SK-N-SH (cell line): ENCODE measurements at regions not wholly inside any gene's neighbourhood (a gene's known extent, or its start where the extent isn't known, plus 50 kb on each side); places are given as distances from the start of the nearest gene placed in this dataset.

Experiments used
- CTCF ChIA-PET: fragments of 300-600, 350-600 bp; formaldehyde crosslinking; extraction: SDS; loops from one replicate; lab custom pipeline; 2021; lab: Yijun Ruan, JAX
- POLR2A ChIA-PET: fragments of 350-600 bp; sonication (Branson Sonifier 250); formaldehyde crosslinking; extraction: SDS; loops from one replicate; lab custom pipeline; 2020; ENCODE audit warnings: antibody characterized with exemption, inconsistent platforms; lab: Yijun Ruan, JAX
- DNase-seq: peaks from one replicate; pipeline ENCODE4 v3.0.0; 2012
- H2AFZ ChIP-seq: fragments of 200-600 bp; sonication (generic); 2 replicates; pipeline ENCODE4 v1.8.1; 2016; ENCODE audit warnings: antibody characterized with exemption, mild to moderate bottlenecking, low read depth
- H3F3A ChIP-seq: fragments of 200-600 bp; sonication (generic); replicated peaks from 2 replicates; pipeline ENCODE3; 2016; ENCODE audit warnings: antibody characterized with exemption, mild to moderate bottlenecking; ENCODE audit not compliant: insufficient read depth
- H3K27ac ChIP-seq, 2 experiments: fragments of 200-500 bp in 1 of 2; fragments of 200-600 bp in 1 of 2; sonication (Bioruptor generic) in 1 of 2; sonication (generic), shearing (Covaris generic) in 1 of 2; 2 replicates each; pipeline versions ENCODE4 v1.5.1 to v1.6.1; 2014 to 2016; ENCODE audit warnings: low read depth in 2 of 2, inconsistent platforms in 1 of 2, low read length in 1 of 2, mild to moderate bottlenecking in 1 of 2, mixed read lengths in 1 of 2
- H3K27me3 ChIP-seq: fragments of 200-600 bp; sonication (generic), shearing (Covaris generic); 2 replicates; pipeline ENCODE4 v1.6.1; 2016; ENCODE audit warnings: mixed run types; ENCODE audit not compliant: insufficient read depth
- H3K36me3 ChIP-seq, 2 experiments: fragments of 200-500 bp in 1 of 2; fragments of 200-600 bp in 1 of 2; sonication (Bioruptor generic) in 1 of 2; sonication (generic) in 1 of 2; replicated peaks in 1 of 2; 2 replicates each; pipeline versions ENCODE3 to v1.5.1; 2014 to 2016; ENCODE audit warnings: low read length in 1 of 2, mild to moderate bottlenecking in 1 of 2; ENCODE audit not compliant: insufficient read depth in 2 of 2, control insufficient read depth in 1 of 2
- H3K4me1 ChIP-seq, 2 experiments: fragments of 200-500 bp in 1 of 2; fragments of 200-600 bp in 1 of 2; sonication (Bioruptor generic) in 1 of 2; sonication (generic), shearing (Covaris generic) in 1 of 2; 2 replicates each; pipeline versions ENCODE4 v1.5.1 to v1.6.1; 2014 to 2016; ENCODE audit warnings: low read depth in 1 of 2, low read length in 1 of 2, mixed run types in 1 of 2; ENCODE audit not compliant: insufficient read depth in 2 of 2, control insufficient read depth in 1 of 2
- H3K4me2 ChIP-seq: fragments of 200-600 bp; sonication (generic), shearing (Covaris generic); 2 replicates; pipeline ENCODE4 v1.6.1; 2017; ENCODE audit warnings: mixed run types
- H3K4me3 ChIP-seq, 2 experiments: fragments of 200-500 bp in 1 of 2; fragments of 200-600 bp in 1 of 2; sonication (Bioruptor generic) in 1 of 2; sonication (generic), shearing (Covaris generic) in 1 of 2; 2 replicates each; pipeline versions ENCODE4 v1.5.1 to v1.8.1; 2014 to 2016; ENCODE audit warnings: low read depth in 2 of 2, inconsistent platforms in 1 of 2, low read length in 1 of 2, mild to moderate bottlenecking in 1 of 2, mixed read lengths in 1 of 2, moderate library complexity in 1 of 2
- H3K79me2 ChIP-seq: fragments of 200-600 bp; sonication (generic); 2 replicates; pipeline ENCODE4 v1.8.1; 2017; ENCODE audit warnings: mild to moderate bottlenecking; ENCODE audit not compliant: insufficient read depth
- H3K9ac ChIP-seq: fragments of 200-600 bp; sonication (generic); 2 replicates; pipeline ENCODE4 v1.6.1; 2017; ENCODE audit warnings: mixed run types
- H3K9me2 ChIP-seq: fragments of 200-600 bp; sonication (generic); 2 replicates; pipeline ENCODE4 v1.6.1; 2017; ENCODE audit warnings: mixed run types
- H3K9me3 ChIP-seq: fragments of 200-600 bp; sonication (generic); 2 replicates; pipeline ENCODE4 v1.6.1; 2017; ENCODE audit warnings: mixed run types, mild to moderate bottlenecking, moderate library complexity
- H4K20me1 ChIP-seq: fragments of 200-600 bp; sonication (generic); 2 replicates; pipeline ENCODE4 v1.6.1; 2017; ENCODE audit warnings: mild to moderate bottlenecking, mixed run types; ENCODE audit not compliant: insufficient read depth
- CHD2 ChIP-seq: fragments of 150-350 bp; IDR thresholded peaks from 2 replicates; pipeline ENCODE4 v1.6.1; 2018; ENCODE audit warnings: low read length; ENCODE audit not compliant: partially characterized antibody
- EP300 ChIP-seq, 2 experiments: IDR thresholded peaks; 2 replicates each; pipeline versions ENCODE4 v1.4.0 to v1.6.1; 2012; ENCODE audit warnings: borderline replicate concordance in 1 of 2, low read depth in 1 of 2, low read length in 1 of 2
- EZH2phosphoT487 ChIP-seq: fragments of 200-600 bp; sonication (generic); IDR thresholded peaks from 2 replicates; pipeline ENCODE4 v1.6.1; 2017; ENCODE audit warnings: low read depth, mixed run types, mild to moderate bottlenecking, antibody characterized with exemption, moderate library complexity, borderline replicate concordance
- FOSL2 ChIP-seq: IDR thresholded peaks from 2 replicates; pipeline ENCODE4 v1.4.0; 2012; ENCODE audit warnings: low read depth, mild to moderate bottlenecking, moderate library complexity, borderline replicate concordance
- FOXJ3 ChIP-seq: sonication (generic); formaldehyde crosslinking; IDR thresholded peaks from 2 replicates; pipeline ENCODE4 v1.5.1; 2020; ENCODE audit warnings: mild to moderate bottlenecking, missing genetic modification reagents
- GABPA ChIP-seq: IDR thresholded peaks from 2 replicates; pipeline ENCODE4 v1.4.0; 2012; ENCODE audit warnings: low read depth, mild to moderate bottlenecking
- MEF2A ChIP-seq: IDR thresholded peaks from 2 replicates; pipeline ENCODE4 v1.4.0; 2012; ENCODE audit warnings: low read depth, borderline replicate concordance
- MXI1 ChIP-seq: IDR thresholded peaks from 2 replicates; pipeline ENCODE4 v1.6.1; 2012; ENCODE audit warnings: mild to moderate bottlenecking, low read depth, low read length, improper control_type of control experiment
- RAD21 ChIP-seq: IDR thresholded peaks from 2 replicates; pipeline ENCODE4 v1.6.1; 2012; ENCODE audit warnings: mild to moderate bottlenecking, low read length
- RFX5 ChIP-seq: IDR thresholded peaks from 2 replicates; pipeline ENCODE4 v1.6.1; 2012; ENCODE audit warnings: mild to moderate bottlenecking, improper control_type of control experiment, low read length
- SIN3A ChIP-seq: IDR thresholded peaks from 2 replicates; pipeline ENCODE4 v1.6.1; 2012; ENCODE audit warnings: low read depth, mild to moderate bottlenecking, low read length, moderate library complexity, borderline replicate concordance
- SMC3 ChIP-seq: IDR thresholded peaks from 2 replicates; pipeline ENCODE4 v1.6.1; 2012; ENCODE audit warnings: low read depth, low read length, improper control_type of control experiment
- TAF1 ChIP-seq: IDR thresholded peaks from 2 replicates; pipeline ENCODE4 v1.6.1; 2012; ENCODE audit warnings: low read depth, mild to moderate bottlenecking, low read length, moderate library complexity, borderline replicate concordance
- TCF12 ChIP-seq: IDR thresholded peaks from 2 replicates; pipeline ENCODE4 v1.4.0; 2012
- TEAD4 ChIP-seq: IDR thresholded peaks from 2 replicates; pipeline ENCODE4 v1.4.0; 2012; ENCODE audit warnings: mild to moderate bottlenecking, borderline replicate concordance; ENCODE audit not compliant: insufficient read depth
- WGBS: methylation state at CpG from one replicate; pipeline ENCODE4 v1.1.6; 2017; ENCODE audit warnings: low lambda C conversion rate; 5-methylcytosine and 5-hydroxymethylcytosine counted together
- TF ChIP-seq, protein P1 (sequence below): fragments of 200-600 bp; sonication (generic); IDR thresholded peaks from 2 replicates; pipeline ENCODE4 v1.6.1; 2017; ENCODE audit warnings: antibody characterized with exemption, mild to moderate bottlenecking, moderate library complexity
- TF ChIP-seq, protein P2 (sequence below): IDR thresholded peaks from 2 replicates; pipeline ENCODE4 v1.4.0; 2012; ENCODE audit warnings: low read depth, borderline replicate concordance
- TF ChIP-seq, protein P3 (sequence below): IDR thresholded peaks from 2 replicates; pipeline ENCODE4 v1.4.0; 2012; ENCODE audit warnings: low read depth
- TF ChIP-seq, protein P4 (sequence below): fragments of 150-350 bp; IDR thresholded peaks from 2 replicates; pipeline ENCODE4 v1.6.1; 2017; ENCODE audit warnings: antibody characterized with exemption, low read length, low read depth, borderline replicate concordance
- TF ChIP-seq, protein P5 (sequence below): IDR thresholded peaks from 2 replicates; pipeline ENCODE4 v1.6.1; 2012; ENCODE audit warnings: mild to moderate bottlenecking, low read depth, low read length, moderate library complexity

DNA sequence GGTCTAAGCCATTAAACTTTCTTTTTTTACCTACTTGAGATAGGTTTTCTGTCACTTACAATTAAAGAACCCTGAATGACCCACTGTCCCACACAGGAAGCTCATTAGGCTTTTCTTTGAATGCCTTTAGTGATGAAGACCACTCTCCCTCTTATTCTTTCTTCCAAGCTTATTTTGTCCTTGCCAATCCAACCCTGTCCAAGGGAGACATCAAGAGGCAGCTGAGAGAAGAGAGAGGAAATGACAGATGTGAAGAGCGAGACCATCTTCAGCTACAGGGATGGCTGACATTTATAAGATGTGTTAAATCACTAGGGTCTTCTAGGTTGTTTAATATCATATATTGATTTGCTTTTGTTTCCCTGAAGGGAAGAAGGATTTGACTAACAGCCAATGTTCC lies 133.5 kb downstream of the FAM114A2 start:
- ChIA-PET POLR2A (interaction anchor here (0.9 kb wide), 1 partner anchor 127 kb away, joined by 3 read pairs; no protein-coding TSS in a partner anchor), CTCF (interaction anchor here (0.8 to 2.2 kb wide), 9 partner anchors 8 to 410 kb away, joined by 3 to 20 read pairs (median 3); no protein-coding TSS in a partner anchor)
- no peak overlapping the region for H3K27ac ChIP-seq
- H3K79me2 ChIP-seq = no peaks in the 10 kb centered on the region
- H3K36me3 ChIP-seq = no peaks in the 10 kb centered on the region
- H3K9me3 ChIP-seq = no peaks in the 10 kb centered on the region
- peaks cover 11% of the 10 kb centered on the region for H3F3A ChIP-seq
- no peaks in the 10 kb centered on the region for H4K20me1 ChIP-seq
- H2AFZ ChIP-seq = no peak overlapping the region
- peaks cover 0 to 7% of the 10 kb centered on the region in 2 experiments; a peak in 1 of 4 replicates for H3K4me1 ChIP-seq
- no peak overlapping the region for H3K9ac ChIP-seq
- 81% methylated on average over 1 of the region's 1 CpG for WGBS
- H3K9me2 ChIP-seq = no peaks in the 10 kb centered on the region
- TF ChIP-seq MEF2A (no peak), MXI1 (no peak), SMC3 (peak; percentile 19; the same call in 1 of the 2 replicates), RAD21 (peak; percentile 70), FOXJ3 (CRISPR knock-in tag) (no peak)
- TF ChIP-seq, protein P1, sequence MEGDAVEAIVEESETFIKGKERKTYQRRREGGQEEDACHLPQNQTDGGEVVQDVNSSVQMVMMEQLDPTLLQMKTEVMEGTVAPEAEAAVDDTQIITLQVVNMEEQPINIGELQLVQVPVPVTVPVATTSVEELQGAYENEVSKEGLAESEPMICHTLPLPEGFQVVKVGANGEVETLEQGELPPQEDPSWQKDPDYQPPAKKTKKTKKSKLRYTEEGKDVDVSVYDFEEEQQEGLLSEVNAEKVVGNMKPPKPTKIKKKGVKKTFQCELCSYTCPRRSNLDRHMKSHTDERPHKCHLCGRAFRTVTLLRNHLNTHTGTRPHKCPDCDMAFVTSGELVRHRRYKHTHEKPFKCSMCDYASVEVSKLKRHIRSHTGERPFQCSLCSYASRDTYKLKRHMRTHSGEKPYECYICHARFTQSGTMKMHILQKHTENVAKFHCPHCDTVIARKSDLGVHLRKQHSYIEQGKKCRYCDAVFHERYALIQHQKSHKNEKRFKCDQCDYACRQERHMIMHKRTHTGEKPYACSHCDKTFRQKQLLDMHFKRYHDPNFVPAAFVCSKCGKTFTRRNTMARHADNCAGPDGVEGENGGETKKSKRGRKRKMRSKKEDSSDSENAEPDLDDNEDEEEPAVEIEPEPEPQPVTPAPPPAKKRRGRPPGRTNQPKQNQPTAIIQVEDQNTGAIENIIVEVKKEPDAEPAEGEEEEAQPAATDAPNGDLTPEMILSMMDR = peak; percentile 44
- TF ChIP-seq, protein P2, sequence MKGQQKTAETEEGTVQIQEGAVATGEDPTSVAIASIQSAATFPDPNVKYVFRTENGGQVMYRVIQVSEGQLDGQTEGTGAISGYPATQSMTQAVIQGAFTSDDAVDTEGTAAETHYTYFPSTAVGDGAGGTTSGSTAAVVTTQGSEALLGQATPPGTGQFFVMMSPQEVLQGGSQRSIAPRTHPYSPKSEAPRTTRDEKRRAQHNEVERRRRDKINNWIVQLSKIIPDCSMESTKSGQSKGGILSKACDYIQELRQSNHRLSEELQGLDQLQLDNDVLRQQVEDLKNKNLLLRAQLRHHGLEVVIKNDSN = no peak
- TF ChIP-seq, protein P3, sequence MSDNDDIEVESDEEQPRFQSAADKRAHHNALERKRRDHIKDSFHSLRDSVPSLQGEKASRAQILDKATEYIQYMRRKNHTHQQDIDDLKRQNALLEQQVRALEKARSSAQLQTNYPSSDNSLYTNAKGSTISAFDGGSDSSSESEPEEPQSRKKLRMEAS = no peak
- no peak for DNase-seq
- H3K4me2 ChIP-seq = no peak overlapping the region
- no peaks in the 10 kb centered on the region for H3K27me3 ChIP-seq
- H3K4me3 ChIP-seq = no peak overlapping the region

DNA sequence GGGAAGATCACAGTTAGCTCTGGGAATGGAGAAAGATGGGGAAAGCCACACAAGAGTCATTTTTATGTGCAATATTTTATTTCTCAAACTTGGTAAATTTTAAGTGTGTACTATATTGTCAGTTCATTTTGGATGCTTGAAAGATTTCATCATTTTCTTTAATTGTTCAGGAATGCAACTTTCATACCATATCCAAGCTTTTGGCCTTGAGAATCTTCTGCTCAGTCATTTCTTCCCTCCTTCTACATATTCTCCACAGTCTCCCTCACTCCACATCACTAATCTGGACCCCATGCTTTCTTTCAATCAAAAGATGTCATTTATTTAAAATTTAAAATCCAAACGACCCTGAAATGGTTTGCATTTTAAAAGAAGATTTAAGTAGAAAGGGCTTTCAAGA lies 135.4 kb downstream of the FAM114A2 start:
- H3K9me2 ChIP-seq = no peaks in the 10 kb centered on the region
- 10% methylated on average over 1 of the region's 1 CpG for WGBS
- H3K36me3 ChIP-seq = no peaks in the 10 kb centered on the region
- H3K9me3 ChIP-seq = no peaks in the 10 kb centered on the region
- H3K27me3 ChIP-seq = no peaks in the 10 kb centered on the region
- DNase-seq = no peak
- no peaks in the 10 kb centered on the region for H4K20me1 ChIP-seq
- H3K4me3 ChIP-seq = no peak overlapping the region
- CTCF ChIA-PET = no interaction called here
- no peak overlapping the region for H2AFZ ChIP-seq
- no peak overlapping the region for H3K4me2 ChIP-seq
- no peak overlapping the region for H3K27ac ChIP-seq
- no peaks in the 10 kb centered on the region for H3K79me2 ChIP-seq
- H3K4me1 ChIP-seq = peaks cover 0 to 7% of the 10 kb centered on the region in 2 experiments; a peak in 1 of 4 replicates
- peaks cover 12% of the 10 kb centered on the region for H3F3A ChIP-seq
- POLR2A ChIA-PET = no interaction called here
- no peak overlapping the region for H3K9ac ChIP-seq
- TF ChIP-seq TEAD4 = no peak
- no peak for TF ChIP-seq CHD2
- TF ChIP-seq, protein P4, sequence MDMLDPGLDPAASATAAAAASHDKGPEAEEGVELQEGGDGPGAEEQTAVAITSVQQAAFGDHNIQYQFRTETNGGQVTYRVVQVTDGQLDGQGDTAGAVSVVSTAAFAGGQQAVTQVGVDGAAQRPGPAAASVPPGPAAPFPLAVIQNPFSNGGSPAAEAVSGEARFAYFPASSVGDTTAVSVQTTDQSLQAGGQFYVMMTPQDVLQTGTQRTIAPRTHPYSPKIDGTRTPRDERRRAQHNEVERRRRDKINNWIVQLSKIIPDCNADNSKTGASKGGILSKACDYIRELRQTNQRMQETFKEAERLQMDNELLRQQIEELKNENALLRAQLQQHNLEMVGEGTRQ = no peak
- TF ChIP-seq, protein P5, sequence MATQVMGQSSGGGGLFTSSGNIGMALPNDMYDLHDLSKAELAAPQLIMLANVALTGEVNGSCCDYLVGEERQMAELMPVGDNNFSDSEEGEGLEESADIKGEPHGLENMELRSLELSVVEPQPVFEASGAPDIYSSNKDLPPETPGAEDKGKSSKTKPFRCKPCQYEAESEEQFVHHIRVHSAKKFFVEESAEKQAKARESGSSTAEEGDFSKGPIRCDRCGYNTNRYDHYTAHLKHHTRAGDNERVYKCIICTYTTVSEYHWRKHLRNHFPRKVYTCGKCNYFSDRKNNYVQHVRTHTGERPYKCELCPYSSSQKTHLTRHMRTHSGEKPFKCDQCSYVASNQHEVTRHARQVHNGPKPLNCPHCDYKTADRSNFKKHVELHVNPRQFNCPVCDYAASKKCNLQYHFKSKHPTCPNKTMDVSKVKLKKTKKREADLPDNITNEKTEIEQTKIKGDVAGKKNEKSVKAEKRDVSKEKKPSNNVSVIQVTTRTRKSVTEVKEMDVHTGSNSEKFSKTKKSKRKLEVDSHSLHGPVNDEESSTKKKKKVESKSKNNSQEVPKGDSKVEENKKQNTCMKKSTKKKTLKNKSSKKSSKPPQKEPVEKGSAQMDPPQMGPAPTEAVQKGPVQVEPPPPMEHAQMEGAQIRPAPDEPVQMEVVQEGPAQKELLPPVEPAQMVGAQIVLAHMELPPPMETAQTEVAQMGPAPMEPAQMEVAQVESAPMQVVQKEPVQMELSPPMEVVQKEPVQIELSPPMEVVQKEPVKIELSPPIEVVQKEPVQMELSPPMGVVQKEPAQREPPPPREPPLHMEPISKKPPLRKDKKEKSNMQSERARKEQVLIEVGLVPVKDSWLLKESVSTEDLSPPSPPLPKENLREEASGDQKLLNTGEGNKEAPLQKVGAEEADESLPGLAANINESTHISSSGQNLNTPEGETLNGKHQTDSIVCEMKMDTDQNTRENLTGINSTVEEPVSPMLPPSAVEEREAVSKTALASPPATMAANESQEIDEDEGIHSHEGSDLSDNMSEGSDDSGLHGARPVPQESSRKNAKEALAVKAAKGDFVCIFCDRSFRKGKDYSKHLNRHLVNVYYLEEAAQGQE = no peak
- TF ChIP-seq EZH2phosphoT487 = no peak
- TF ChIP-seq GABPA = no peak
- TF ChIP-seq SIN3A = no peak
- no peak for TF ChIP-seq TCF12
- TF ChIP-seq EP300 (IDR thresholded peaks at IDR 0.05; ENCODE audit: borderline replicate concordance in 1 of 2, low read depth in 1 of 2, low read length in 1 of 2) = no peak
- TF ChIP-seq RFX5 = no peak
- TF ChIP-seq FOSL2 = no peak
- no peak for TF ChIP-seq RAD21
- no peak for TF ChIP-seq TAF1
- TF ChIP-seq, protein P3 = no peak
